Stimulated activated naive CD8-positive, alpha-beta T cell treated with anti-CD3 and anti-CD28 coated beads, Interleukin-15, amount 100 ng/mL, for 72 hours (primary cell): ENCODE measurements at regions not wholly inside any gene's neighbourhood (a gene's known extent, or its start where the extent isn't known, plus 50 kb on each side); places are given as distances from the start of the nearest gene placed in this dataset.
A peak's percentile ranks its signal among the peaks of the same experiment; 100 is the strongest.
"Not testable (repeated sequence)": the region's sequence is repeated elsewhere in the genome, so short reads cannot be mapped to it uniquely, and the experiment has no call there.

Experiments used
- ATAC-seq: fragments of 150-1000 bp; cut with Tn5 transposase; 2 replicates; pipeline ENCODE4 v1.10.0; 2021; ENCODE audit warnings: mild to moderate bottlenecking, moderate library complexity
- DNase-seq, 2 donors: peaks; one replicate each; pipeline ENCODE4 v3.0.0; 2021 to 2022
- H3K27ac Mint-ChIP-seq, 2 donors: one replicate each; pipeline ENCODE4 v1.8.0; 2022; ENCODE audit warnings: mild to moderate bottlenecking in 2 of 2, mixed read lengths in 2 of 2, moderate library complexity in 2 of 2
- H3K27me3 Mint-ChIP-seq: one replicate; pipeline ENCODE4 v1.8.0; 2022; ENCODE audit warnings: mixed read lengths
- H3K4me1 Mint-ChIP-seq: one replicate; pipeline ENCODE4 v1.8.0; 2022; ENCODE audit warnings: mild to moderate bottlenecking, mixed read lengths
- H3K4me3 Mint-ChIP-seq, 2 donors: one replicate each; pipeline ENCODE4 v1.8.0; 2022; ENCODE audit warnings: mild to moderate bottlenecking in 2 of 2, mixed read lengths in 2 of 2, moderate library complexity in 1 of 2
- H3K9me3 Mint-ChIP-seq, 2 donors: one replicate each; pipeline ENCODE4 v1.8.0; 2022; ENCODE audit warnings: mixed read lengths in 2 of 2

GRCh38 chr2:91422102-91422501 is 2730.6 kb downstream of the RPIA start:
- H3K27me3 Mint-ChIP-seq, ATAC-seq, H3K27ac Mint-ChIP-seq, H3K4me1 Mint-ChIP-seq, H3K4me3 Mint-ChIP-seq, DNase-seq: not testable (repeated sequence)
- H3K9me3 Mint-ChIP-seq = peaks cover 29 to 32% of the 10 kb centered on the region in 2 donors

GRCh38 chr2:91427148-91427547 is 2735.7 kb downstream of the RPIA start:
- not testable (repeated sequence) for ATAC-seq, DNase-seq, H3K4me1 Mint-ChIP-seq, H3K27me3 Mint-ChIP-seq, H3K27ac Mint-ChIP-seq, H3K4me3 Mint-ChIP-seq
- peaks cover 15 to 17% of the 10 kb centered on the region in 2 donors for H3K9me3 Mint-ChIP-seq

- H3K27me3 Mint-ChIP-seq = peaks cover 42% of the 10 kb centered on the region
- not testable (repeated sequence) for H3K9me3 Mint-ChIP-seq, ATAC-seq, H3K4me1 Mint-ChIP-seq, H3K4me3 Mint-ChIP-seq, DNase-seq, H3K27ac Mint-ChIP-seq
Measured at GRCh38 chr2:91441932-91442245, 2750.4 kb downstream of the RPIA start.

- H3K4me3 Mint-ChIP-seq = peak overlapping the region in 1 of 2 donors; percentile 10
- peaks cover 7 to 9% of the 10 kb centered on the region in 2 donors for H3K9me3 Mint-ChIP-seq
- DNase-seq (no peak), ATAC-seq (no peak)
- H3K27ac Mint-ChIP-seq = no peak overlapping the region
- H3K27me3 Mint-ChIP-seq = peaks cover 38% of the 10 kb centered on the region
- H3K4me1 Mint-ChIP-seq = peaks cover 5% of the 10 kb centered on the region
Measured at GRCh38 chr2:91442246-91442905, 2750.9 kb downstream of the RPIA start.

GRCh38 chr2:91442906-91443729 is 2751.6 kb downstream of the RPIA start:
- Mint-ChIP-seq H3K4me3 (peak overlapping the region in 1 of 2 donors; percentile 54), H3K27me3 (peaks cover 37% of the 10 kb centered on the region)
- not testable (repeated sequence) for ATAC-seq, H3K4me1 Mint-ChIP-seq, H3K9me3 Mint-ChIP-seq, DNase-seq, H3K27ac Mint-ChIP-seq

GRCh38 chr2:91443730-91444115 is 2752.2 kb downstream of the RPIA start:
- not testable (repeated sequence) for H3K4me1 Mint-ChIP-seq, DNase-seq, H3K9me3 Mint-ChIP-seq, ATAC-seq, H3K4me3 Mint-ChIP-seq, H3K27ac Mint-ChIP-seq
- peaks cover 37% of the 10 kb centered on the region for H3K27me3 Mint-ChIP-seq

- not testable (repeated sequence) for H3K27ac Mint-ChIP-seq, H3K4me1 Mint-ChIP-seq, DNase-seq, H3K9me3 Mint-ChIP-seq, ATAC-seq, H3K4me3 Mint-ChIP-seq
- peaks cover 37% of the 10 kb centered on the region for H3K27me3 Mint-ChIP-seq
Measured at GRCh38 chr2:91445705-91446104, 2754.2 kb downstream of the RPIA start.

GRCh38 chr2:91446489-91446888 is 2755.0 kb downstream of the RPIA start:
- not testable (repeated sequence) for DNase-seq
- H3K9me3 Mint-ChIP-seq = peaks cover 13% of the 10 kb centered on the region in 2 donors

GRCh38 chr2:91446915-91447314 is 2755.4 kb downstream of the RPIA start:
- H3K4me1 Mint-ChIP-seq, H3K4me3 Mint-ChIP-seq, H3K27ac Mint-ChIP-seq, DNase-seq, ATAC-seq: not testable (repeated sequence)
- Mint-ChIP-seq H3K9me3 (peaks cover 13 to 14% of the 10 kb centered on the region in 2 donors), H3K27me3 (peaks cover 43% of the 10 kb centered on the region)

More at GRCh38 chr2:91446489-91446888, 2755.0 kb downstream of the RPIA start:
- ATAC-seq, H3K4me1 Mint-ChIP-seq, H3K27ac Mint-ChIP-seq, H3K4me3 Mint-ChIP-seq: not testable (repeated sequence)
- peaks cover 41% of the 10 kb centered on the region for H3K27me3 Mint-ChIP-seq

GRCh38 chr2:91447508-91447907 is 2756.0 kb downstream of the RPIA start:
- ATAC-seq, H3K4me1 Mint-ChIP-seq, DNase-seq, H3K4me3 Mint-ChIP-seq, H3K27ac Mint-ChIP-seq: not testable (repeated sequence)
- Mint-ChIP-seq H3K27me3 (peaks cover 41% of the 10 kb centered on the region), H3K9me3 (peaks cover 13 to 14% of the 10 kb centered on the region in 2 donors)

GRCh38 chr2:91462292-91462691 is 2770.8 kb downstream of the RPIA start:
- not testable (repeated sequence) for ATAC-seq, H3K9me3 Mint-ChIP-seq, DNase-seq, H3K4me1 Mint-ChIP-seq, H3K4me3 Mint-ChIP-seq, H3K27ac Mint-ChIP-seq
- H3K27me3 Mint-ChIP-seq = peaks cover 22% of the 10 kb centered on the region

GRCh38 chr2:91463007-91463406 is 2771.5 kb downstream of the RPIA start:
- H3K4me3 Mint-ChIP-seq = not testable (repeated sequence)

GRCh38 chr2:91466780-91467363 is 2775.4 kb downstream of the RPIA start:
- not testable (repeated sequence) for H3K9me3 Mint-ChIP-seq, H3K4me1 Mint-ChIP-seq, H3K4me3 Mint-ChIP-seq, ATAC-seq, H3K27ac Mint-ChIP-seq, DNase-seq
- H3K27me3 Mint-ChIP-seq = peaks cover 24% of the 10 kb centered on the region

More at GRCh38 chr2:91463007-91463406, 2771.5 kb downstream of the RPIA start:
- H3K27me3 Mint-ChIP-seq = peaks cover 23% of the 10 kb centered on the region
- not testable (repeated sequence) for H3K9me3 Mint-ChIP-seq, DNase-seq, H3K4me1 Mint-ChIP-seq, H3K27ac Mint-ChIP-seq, ATAC-seq

- not testable (repeated sequence) for H3K4me1 Mint-ChIP-seq, H3K9me3 Mint-ChIP-seq, ATAC-seq, DNase-seq
- Mint-ChIP-seq H3K27ac (peak overlapping the region in 1 of 2 donors; percentile 97), H3K4me3 (peak overlapping the region; percentile 52 to 72), H3K27me3 (peaks cover 40% of the 10 kb centered on the region)
Measured at GRCh38 chr2:91476244-91476935, 2784.9 kb downstream of the RPIA start.

- DNase-seq, ATAC-seq, H3K9me3 Mint-ChIP-seq, H3K4me1 Mint-ChIP-seq: not testable (repeated sequence)
- Mint-ChIP-seq H3K27me3 (peaks cover 44% of the 10 kb centered on the region), H3K4me3 (peak overlapping the region; percentile 52 to 72), H3K27ac (peak overlapping the region in 1 of 2 donors; percentile 97)
Measured at GRCh38 chr2:91476936-91477246, 2785.4 kb downstream of the RPIA start.
